Osteoblast (primary cell): ENCODE measurements at regions not wholly inside any gene's neighbourhood (a gene's known extent, or its start where the extent isn't known, plus 50 kb on each side); places are given as distances from the start of the nearest gene placed in this dataset.
"Not testable (repeated sequence)": the region's sequence is repeated elsewhere in the genome, so short reads cannot be mapped to it uniquely, and the experiment has no call there.

Experiments used
- DNase-seq: peaks from one replicate; pipeline ENCODE4 v3.0.0; 2011; ENCODE audit warnings: low spot score, mixed read lengths; ENCODE audit not compliant: insufficient read length; ENCODE audit errors: missing footprints
- H2AFZ ChIP-seq: 2 replicates; pipeline ENCODE4 v1.6.0; 2011; ENCODE audit warnings: mild to moderate bottlenecking, low read length
- H3K27ac ChIP-seq: 2 replicates; pipeline ENCODE4 v1.5.1; 2011; ENCODE audit warnings: mild to moderate bottlenecking, low read depth, low read length, moderate library complexity
- H3K27me3 ChIP-seq: 2 replicates; pipeline ENCODE4 v1.6.0; 2012; ENCODE audit warnings: mild to moderate bottlenecking, control low read depth, inconsistent platforms, low read length, moderate library complexity; ENCODE audit not compliant: insufficient read depth
- H3K36me3 ChIP-seq: 2 replicates; pipeline ENCODE4 v1.5.1; 2011; ENCODE audit warnings: mild to moderate bottlenecking, low read length, control low read depth, moderate library complexity; ENCODE audit not compliant: insufficient read depth
- H3K4me1 ChIP-seq: 2 replicates; pipeline ENCODE4 v1.5.1; 2011; ENCODE audit warnings: mild to moderate bottlenecking, low read length, control low read depth, moderate library complexity; ENCODE audit not compliant: insufficient read depth
- H3K4me2 ChIP-seq: 2 replicates; pipeline ENCODE4 v1.6.0; 2011; ENCODE audit warnings: mild to moderate bottlenecking, low read length; ENCODE audit not compliant: insufficient read depth
- H3K4me3 ChIP-seq: fragments of 200-600 bp; sonication (generic); 3 replicates; pipeline ENCODE4 v1.5.1; 2012; ENCODE audit warnings: mild to moderate bottlenecking, low read length, inconsistent platforms; ENCODE audit not compliant: insufficient read depth
- H3K79me2 ChIP-seq: 2 replicates; pipeline ENCODE4 v1.6.0; 2012; ENCODE audit warnings: mild to moderate bottlenecking, low read length, control low read depth, inconsistent platforms; ENCODE audit not compliant: insufficient read depth
- H3K9me3 ChIP-seq: 2 replicates; pipeline ENCODE4 v1.5.1; 2011; ENCODE audit warnings: low read depth, low read length, control low read depth
- H4K20me1 ChIP-seq: 2 replicates; pipeline ENCODE4 v1.6.0; 2012; ENCODE audit warnings: mild to moderate bottlenecking, low read length, control low read depth; ENCODE audit not compliant: insufficient read depth
- CTCF ChIP-seq: IDR thresholded peaks from 2 replicates; pipeline ENCODE4 v1.5.1; 2011; ENCODE audit warnings: mild to moderate bottlenecking, low read depth, low read length, moderate library complexity; ENCODE audit errors: extremely low read depth

DNA sequence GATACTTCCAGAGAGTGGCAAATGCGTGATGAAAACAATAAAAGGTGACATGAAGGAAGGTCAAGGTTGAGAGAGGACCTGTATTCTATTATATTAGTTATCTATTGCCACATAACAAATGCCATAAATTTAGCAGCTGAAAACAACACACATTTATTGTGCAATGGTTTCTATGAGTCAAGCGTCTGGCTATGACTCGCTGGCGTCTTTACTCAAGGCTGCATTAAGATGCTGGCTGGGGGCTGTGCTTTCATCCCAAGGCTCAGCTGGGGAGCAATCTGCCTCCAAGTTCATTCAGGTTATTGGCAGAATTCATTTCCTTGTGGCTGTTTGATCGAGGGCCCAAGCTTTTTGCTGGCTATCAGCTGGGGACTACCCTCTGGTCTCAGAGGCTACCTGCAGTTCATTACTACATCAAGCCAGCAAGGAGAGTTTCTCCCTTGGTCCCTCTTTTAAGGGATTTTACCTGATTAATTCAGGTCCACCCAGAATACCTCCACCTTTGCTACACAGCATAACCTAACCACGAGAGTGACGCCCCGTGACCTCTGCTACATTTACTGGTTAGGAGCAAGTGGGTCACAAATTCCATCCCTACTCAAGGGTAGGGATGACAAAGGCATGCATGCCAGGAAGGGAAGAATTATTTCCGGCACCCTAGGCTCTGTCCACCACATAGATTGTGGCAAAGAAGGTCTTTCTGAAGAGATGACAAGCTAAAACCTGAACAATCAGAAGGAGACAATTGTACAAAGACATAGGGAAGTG, 549.1 kb downstream of the MN1 start:
- H3K9me3 ChIP-seq, result peaks cover 13% of the 10 kb centered on the region
- no peak overlapping the region for H3K27ac ChIP-seq
- H3K27me3 ChIP-seq, result peaks cover 1% of the 10 kb centered on the region
- no peak overlapping the region for H3K4me3 ChIP-seq
- TF ChIP-seq CTCF, result no peak
- peak; percentile 94 for DNase-seq
- no peak overlapping the region for H3K4me2 ChIP-seq
- peaks cover 7% of the 10 kb centered on the region for H3K4me1 ChIP-seq
- H3K79me2 ChIP-seq, result no peaks in the 10 kb centered on the region
- H2AFZ ChIP-seq, result no peak overlapping the region
- H4K20me1 ChIP-seq, result no peaks in the 10 kb centered on the region
- H3K36me3 ChIP-seq, result no peaks in the 10 kb centered on the region

- Histone ChIP-seq H3K79me2 (no peaks in the 10 kb centered on the region), H3K9me3 (peaks cover 13% of the 10 kb centered on the region), H2AFZ (no peak overlapping the region), H3K27ac (no peak overlapping the region), H4K20me1 (no peaks in the 10 kb centered on the region), H3K27me3 (peaks cover 3% of the 10 kb centered on the region), H3K36me3 (no peaks in the 10 kb centered on the region), H3K4me3 (no peak overlapping the region), H3K4me1 (no peaks in the 10 kb centered on the region), H3K4me2 (no peak overlapping the region)
- no peak for DNase-seq
- TF ChIP-seq CTCF, result no peak
Measured at GRCh38 chr22:27253108-27253902, 548.3 kb downstream of the MN1 start.

GRCh38 chr22:27254063-27254462, 547.5 kb downstream of the MN1 start:
- not testable (repeated sequence) for H3K79me2 ChIP-seq, H3K4me2 ChIP-seq, H3K4me3 ChIP-seq, H3K27me3 ChIP-seq, DNase-seq, H3K27ac ChIP-seq, H4K20me1 ChIP-seq, H2AFZ ChIP-seq, H3K36me3 ChIP-seq, H3K4me1 ChIP-seq
- H3K9me3 ChIP-seq, result peaks cover 13% of the 10 kb centered on the region

DNA sequence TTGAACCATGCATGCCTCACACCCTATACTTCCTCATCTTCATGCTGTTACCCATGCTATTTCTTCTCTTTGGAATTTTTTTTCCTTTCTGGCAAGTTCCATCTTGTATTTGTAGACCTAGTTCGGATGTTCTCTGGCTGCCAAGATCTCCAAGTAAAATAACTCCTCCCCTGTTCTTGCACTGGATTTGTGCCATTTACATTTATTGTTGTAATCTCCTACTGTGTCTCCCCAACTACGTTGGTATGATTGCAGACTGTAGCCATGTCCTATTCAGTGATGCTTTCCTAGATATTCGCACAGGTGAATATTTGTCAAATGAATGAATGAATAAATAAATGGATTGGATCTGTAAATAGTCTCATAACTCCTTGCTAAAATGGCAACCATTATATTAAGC, 546.0 kb downstream of the MN1 start:
- TF ChIP-seq CTCF, result no peak
- Histone ChIP-seq H3K4me3 (no peak overlapping the region), H3K9me3 (peaks cover 13% of the 10 kb centered on the region), H3K27me3 (peaks cover 3% of the 10 kb centered on the region), H3K79me2 (no peaks in the 10 kb centered on the region), H2AFZ (no peak overlapping the region), H3K36me3 (no peaks in the 10 kb centered on the region), H3K4me2 (no peak overlapping the region), H4K20me1 (no peaks in the 10 kb centered on the region), H3K4me1 (no peaks in the 10 kb centered on the region), H3K27ac (no peak overlapping the region)
- DNase-seq, result no peak
